ENCODE measurements at regions not wholly inside any gene's neighbourhood (a gene's known extent, or its start where the extent isn't known, plus 50 kb on each side); places are given as distances from the start of the nearest gene placed in this dataset.

- Histone ChIP-seq H3K9ac (ENCODE audit: low read length) (no peak overlapping the region), H4K20me1 (ENCODE audit: insufficient read depth) (no peaks in the 10 kb centered on the region), H3K27me3 (ENCODE audit: insufficient read depth, low read length) (peaks cover 43% of the 10 kb centered on the region), H3K4me2 (ENCODE audit: low read length) (no peak overlapping the region), H3K4me1 (ENCODE audit: control insufficient read depth in 1 of 2, insufficient read depth in 2 of 2, low read length in 2 of 2) (no peaks in the 10 kb centered on the region), H3K27ac (ENCODE audit: low read depth, low read length) (no peak overlapping the region), H3K79me2 (ENCODE audit: insufficient read depth, low read length) (no peaks in the 10 kb centered on the region), H2AFZ (ENCODE audit: low read depth, low read length, poor library complexity, severe bottlenecking) (no peak overlapping the region), H3K9me3 (ENCODE audit: control insufficient read depth in 1 of 2, insufficient read depth in 1 of 2, low read depth in 1 of 2, low read length in 2 of 2) (no peaks in the 10 kb centered on the region), H3K9me2 (ENCODE audit: insufficient read depth) (no peaks in the 10 kb centered on the region), H3K4me3 (replicated peaks in 1 of 2; ENCODE audit: low read depth in 1 of 2, low read length in 2 of 2) (no peak overlapping the region), H3K36me3 (ENCODE audit: control insufficient read depth in 1 of 2, insufficient read depth in 2 of 2, low read length in 2 of 2) (no peaks in the 10 kb centered on the region)
- CTCF ChIA-PET, result interaction anchor here (1.9 kb wide), 1 partner anchor 28 kb away, joined by 7 read pairs; no protein-coding TSS in a partner anchor
- RAD21 ChIA-PET (ENCODE audit: low non-redundant PET in 1 of 2, low total read pairs in 2 of 2, uncharacterized antibody in 2 of 2, unreplicated experiment in 2 of 2), result no interaction called here
- POLR2A ChIA-PET, result no interaction called here
- ATAC-seq (no peak), DNase-seq (ENCODE audit: low read depth, low spot score) (no peak)
- intact Hi-C loops (cut with micrococcal nuclease), result no loop called here
- no TSS peak for BruUV-seq (replicated peaks)
- TF ChIP-seq EZH2 (IDR thresholded peaks at IDR 0.05) (no peak), MAX (IDR thresholded peaks at IDR 0.05) (no peak), SP1 (IDR thresholded peaks at IDR 0.05; ENCODE audit: low read depth) (no peak), ATF3 (IDR thresholded peaks at IDR 0.05) (no peak), CTCF (IDR thresholded peaks at IDR 0.05 in 2 of 3, conservative IDR thresholded peaks at IDR 0.05 in 1 of 3; ENCODE audit: borderline replicate concordance in 1 of 3, insufficient read depth in 1 of 3, low read depth in 2 of 3, low read length in 2 of 3) (no peak), ZNF274 (IDR thresholded peaks at IDR 0.05; ENCODE audit: low read depth, low read length) (no peak), ZBTB33 (IDR thresholded peaks at IDR 0.05; ENCODE audit: extremely low read depth, insufficient replicate concordance, low read length) (no peak), CEBPB (IDR thresholded peaks at IDR 0.05; ENCODE audit: low read depth) (no peak), ELF1 (IDR thresholded peaks at IDR 0.05; ENCODE audit: borderline replicate concordance, low read depth) (no peak), YY1 (IDR thresholded peaks at IDR 0.05; ENCODE audit: extremely low read depth, insufficient replicate concordance, low read depth, low read length) (no peak), JUND (IDR thresholded peaks at IDR 0.05) (no peak), EZH2phosphoT487 (IDR thresholded peaks at IDR 0.05; ENCODE audit: borderline replicate concordance) (no peak), ZFX (IDR thresholded peaks at IDR 0.05) (no peak), EGR1 (IDR thresholded peaks at IDR 0.05; ENCODE audit: low read depth) (no peak), RAD21 (IDR thresholded peaks at IDR 0.05; ENCODE audit: low read depth) (no peak), POLR2AphosphoS5 (IDR thresholded peaks at IDR 0.05; ENCODE audit: low read depth, low read length) (no peak)
Observed at GRCh38 chr10:128661404-128662197, 535.4 kb upstream of the MKI67 start.
